Loucy (cell line): ENCODE measurements at regions not wholly inside any gene's neighbourhood (a gene's known extent, or its start where the extent isn't known, plus 50 kb on each side); places are given as distances from the start of the nearest gene placed in this dataset.

Experiments
- CTCF ChIP-seq: fragments of 200-600 bp; sonication (generic); conservative IDR thresholded peaks from 2 replicates; pipeline ENCODE4 v1.5.1; 2014; ENCODE audit warnings: mild to moderate bottlenecking, antibody characterized with exemption, low read length
- EZH2phosphoT487 ChIP-seq: fragments of 200-600 bp; IDR thresholded peaks from 2 replicates; pipeline ENCODE4 v1.6.1; 2018; ENCODE audit warnings: antibody characterized with exemption, mild to moderate bottlenecking, moderate library complexity, borderline replicate concordance

- TF ChIP-seq EZH2phosphoT487 = no peak
- TF ChIP-seq CTCF = no peak
These were observed 1256.5 kb downstream of the SI start for GRCh38 chr3:163821841-163822240.
